ENCODE measurements at regions not wholly inside any gene's neighbourhood (a gene's known extent, or its start where the extent isn't known, plus 50 kb on each side); places are given as distances from the start of the nearest gene placed in this dataset.

DNA sequence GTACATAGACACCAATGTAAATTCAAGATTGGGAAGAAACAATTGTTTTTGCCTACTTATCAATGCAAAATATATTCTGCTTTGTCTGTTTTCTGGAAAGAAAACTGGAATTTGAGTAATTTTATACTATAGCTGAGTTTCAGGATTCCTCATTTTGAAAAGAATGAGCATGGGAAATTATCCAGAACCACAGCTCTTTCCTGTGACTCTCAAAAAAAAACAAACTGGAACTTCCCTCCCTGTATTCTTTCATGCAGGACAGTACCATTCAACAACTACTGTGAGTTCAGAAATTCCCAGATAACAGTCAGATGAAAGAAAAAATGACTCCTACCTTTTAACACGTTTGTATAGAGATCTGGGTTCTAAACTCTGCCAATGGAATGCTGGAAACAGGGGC, 372.4 kb downstream of the TGFB2 start:
- TF ChIP-seq SIN3A (conservative IDR thresholded peaks at IDR 0.05 in 1 of 2, IDR thresholded peaks at IDR 0.05 in 1 of 2; ENCODE audit: low read depth in 1 of 2, low read length in 2 of 2) (no peak), SP1 (IDR thresholded peaks at IDR 0.05; ENCODE audit: low read depth, low read length) (no peak), GABPA (IDR thresholded peaks at IDR 0.05; ENCODE audit: borderline replicate concordance, insufficient read depth, low read length) (no peak), EGR1 (IDR thresholded peaks at IDR 0.05; ENCODE audit: borderline replicate concordance, low read depth, low read length) (no peak), HDAC6 (IDR thresholded peaks at IDR 0.05; ENCODE audit: low read depth, low read length) (no peak), POLR2AphosphoS5 (IDR thresholded peaks at IDR 0.05; ENCODE audit: low read depth, low read length) (no peak)
- TF ChIP-seq, protein P1, sequence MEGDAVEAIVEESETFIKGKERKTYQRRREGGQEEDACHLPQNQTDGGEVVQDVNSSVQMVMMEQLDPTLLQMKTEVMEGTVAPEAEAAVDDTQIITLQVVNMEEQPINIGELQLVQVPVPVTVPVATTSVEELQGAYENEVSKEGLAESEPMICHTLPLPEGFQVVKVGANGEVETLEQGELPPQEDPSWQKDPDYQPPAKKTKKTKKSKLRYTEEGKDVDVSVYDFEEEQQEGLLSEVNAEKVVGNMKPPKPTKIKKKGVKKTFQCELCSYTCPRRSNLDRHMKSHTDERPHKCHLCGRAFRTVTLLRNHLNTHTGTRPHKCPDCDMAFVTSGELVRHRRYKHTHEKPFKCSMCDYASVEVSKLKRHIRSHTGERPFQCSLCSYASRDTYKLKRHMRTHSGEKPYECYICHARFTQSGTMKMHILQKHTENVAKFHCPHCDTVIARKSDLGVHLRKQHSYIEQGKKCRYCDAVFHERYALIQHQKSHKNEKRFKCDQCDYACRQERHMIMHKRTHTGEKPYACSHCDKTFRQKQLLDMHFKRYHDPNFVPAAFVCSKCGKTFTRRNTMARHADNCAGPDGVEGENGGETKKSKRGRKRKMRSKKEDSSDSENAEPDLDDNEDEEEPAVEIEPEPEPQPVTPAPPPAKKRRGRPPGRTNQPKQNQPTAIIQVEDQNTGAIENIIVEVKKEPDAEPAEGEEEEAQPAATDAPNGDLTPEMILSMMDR (IDR thresholded peaks at IDR 0.05; ENCODE audit: control extremely low read depth in 1 of 3, insufficient read depth in 1 of 3, low read depth in 1 of 3, low read length in 3 of 3) = no peak
